Activated CD4-positive, alpha-beta T cell treated with anti-CD3 and anti-CD28 coated beads, Interleukin-2, amount 50 U/mL, for 1 hour (primary cell): ENCODE measurements at regions not wholly inside any gene's neighbourhood (a gene's known extent, or its start where the extent isn't known, plus 50 kb on each side); places are given as distances from the start of the nearest gene placed in this dataset.

Source experiments
- DNase-seq: peaks from one replicate; pipeline ENCODE4 v3.0.0-alpha.2; 2020

- no peak for DNase-seq
These were observed 605.1 kb upstream of the DAB2 start for GRCh38 chr5:40029711-40030495.

GRCh38 chr5:40027400-40027799 is 602.6 kb upstream of the DAB2 start:
- DNase-seq: no peak

- DNase-seq: no peak
These were observed 600.8 kb upstream of the DAB2 start for GRCh38 chr5:40025586-40025985.

- DNase-seq: no peak
These were observed 597.3 kb upstream of the DAB2 start for GRCh38 chr5:40022057-40022456.

GRCh38 chr5:40021007-40021406 is 596.2 kb upstream of the DAB2 start:
- DNase-seq: no peak

- DNase-seq: no peak
These were observed 593.1 kb upstream of the DAB2 start for GRCh38 chr5:40017918-40018317.

GRCh38 chr5:40017135-40017534 is 592.4 kb upstream of the DAB2 start:
- DNase-seq: no peak

- DNase-seq: no peak
These were observed 585.7 kb upstream of the DAB2 start for GRCh38 chr5:40010436-40010835.

- DNase-seq: no peak
These were observed 581.5 kb upstream of the DAB2 start for GRCh38 chr5:40006260-40006659.

GRCh38 chr5:40001796-40002195 is 577.0 kb upstream of the DAB2 start:
- DNase-seq: no peak

GRCh38 chr5:39998518-39998917 is 573.7 kb upstream of the DAB2 start:
- no peak for DNase-seq

- DNase-seq: no peak
These were observed 571.2 kb upstream of the DAB2 start for GRCh38 chr5:39995990-39996389.

GRCh38 chr5:39992617-39993202 is 567.9 kb upstream of the DAB2 start:
- DNase-seq: no peak

- DNase-seq: no peak
These were observed 561.8 kb upstream of the DAB2 start for GRCh38 chr5:39986614-39987013.

GRCh38 chr5:39980056-39980455 is 555.3 kb upstream of the DAB2 start:
- DNase-seq: no peak

GRCh38 chr5:39977066-39977655 is 552.4 kb upstream of the DAB2 start:
- no peak for DNase-seq

GRCh38 chr5:39970117-39970798 is 545.5 kb upstream of the DAB2 start:
- no peak for DNase-seq

- DNase-seq: no peak
These were observed 543.6 kb upstream of the DAB2 start for GRCh38 chr5:39968381-39968780.

GRCh38 chr5:39955156-39955555 is 530.4 kb upstream of the DAB2 start:
- no peak for DNase-seq

- DNase-seq: no peak
These were observed 526.3 kb upstream of the DAB2 start for GRCh38 chr5:39951070-39951469.

- peak; percentile 45 for DNase-seq
These were observed 524.2 kb upstream of the DAB2 start for GRCh38 chr5:39948867-39949468.

GRCh38 chr5:39948341-39948740 is 523.6 kb upstream of the DAB2 start:
- DNase-seq: no peak

GRCh38 chr5:39947657-39948056 is 522.9 kb upstream of the DAB2 start:
- DNase-seq: no peak
